Stomach (tissue), 4 donors: ENCODE measurements at regions not wholly inside any gene's neighbourhood (a gene's known extent, or its start where the extent isn't known, plus 50 kb on each side); places are given as distances from the start of the nearest gene placed in this dataset.

Experiments
- POLR2A ChIP-seq, 4 donors: fragments of 450-650 bp; IDR thresholded peaks; one replicate each; pipeline ENCODE4 v1.6.1; 2016; ENCODE audit warnings: antibody characterized with exemption in 4 of 4, control low read depth in 2 of 4, mild to moderate bottlenecking in 1 of 4, moderate library complexity in 1 of 4
- POLR2AphosphoS5 ChIP-seq, 3 donors: sonication (generic); formaldehyde crosslinking; IDR thresholded peaks; one replicate each; pipeline ENCODE4 v1.6.1; 2016; ENCODE audit warnings: antibody characterized with exemption in 3 of 3
- TF ChIP-seq, protein P1 (sequence below), 7 experiments: fragments of 450-650 bp in 4 of 7; fragments of 200-600 bp in 3 of 7; sonication (generic) in 3 of 7; IDR thresholded peaks; one replicate each; pipeline ENCODE4 v1.5.1; 2016 to 2019; ENCODE audit warnings: antibody characterized with exemption in 7 of 7, control low read depth in 2 of 7, mild to moderate bottlenecking in 1 of 7

DNA sequence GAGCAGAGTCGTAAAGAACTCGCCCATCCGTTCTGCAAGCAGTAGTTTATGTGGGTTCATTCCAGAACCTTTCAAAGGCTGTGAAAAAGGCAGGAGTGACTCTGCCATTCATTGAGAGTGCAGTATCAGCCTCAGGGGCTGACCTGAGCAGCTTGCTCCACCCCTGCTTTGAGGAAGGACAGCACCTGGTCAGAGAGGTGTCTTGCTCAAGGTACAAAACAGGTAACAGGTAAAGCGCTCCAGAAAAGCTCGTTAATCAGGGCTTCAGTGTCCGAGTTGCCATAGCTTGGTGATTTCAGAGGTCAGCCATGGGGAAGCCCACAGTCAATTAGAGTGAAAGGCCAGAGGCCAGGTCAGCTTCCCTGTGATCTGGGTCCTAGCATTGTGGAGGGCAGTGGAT is 251.1 kb downstream of the ABCC12 start:
- TF ChIP-seq POLR2AphosphoS5 (IDR thresholded peaks at IDR 0.05) (no peak), POLR2A (IDR thresholded peaks at IDR 0.05) (no peak)
- TF ChIP-seq, protein P1, sequence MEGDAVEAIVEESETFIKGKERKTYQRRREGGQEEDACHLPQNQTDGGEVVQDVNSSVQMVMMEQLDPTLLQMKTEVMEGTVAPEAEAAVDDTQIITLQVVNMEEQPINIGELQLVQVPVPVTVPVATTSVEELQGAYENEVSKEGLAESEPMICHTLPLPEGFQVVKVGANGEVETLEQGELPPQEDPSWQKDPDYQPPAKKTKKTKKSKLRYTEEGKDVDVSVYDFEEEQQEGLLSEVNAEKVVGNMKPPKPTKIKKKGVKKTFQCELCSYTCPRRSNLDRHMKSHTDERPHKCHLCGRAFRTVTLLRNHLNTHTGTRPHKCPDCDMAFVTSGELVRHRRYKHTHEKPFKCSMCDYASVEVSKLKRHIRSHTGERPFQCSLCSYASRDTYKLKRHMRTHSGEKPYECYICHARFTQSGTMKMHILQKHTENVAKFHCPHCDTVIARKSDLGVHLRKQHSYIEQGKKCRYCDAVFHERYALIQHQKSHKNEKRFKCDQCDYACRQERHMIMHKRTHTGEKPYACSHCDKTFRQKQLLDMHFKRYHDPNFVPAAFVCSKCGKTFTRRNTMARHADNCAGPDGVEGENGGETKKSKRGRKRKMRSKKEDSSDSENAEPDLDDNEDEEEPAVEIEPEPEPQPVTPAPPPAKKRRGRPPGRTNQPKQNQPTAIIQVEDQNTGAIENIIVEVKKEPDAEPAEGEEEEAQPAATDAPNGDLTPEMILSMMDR (IDR thresholded peaks at IDR 0.05), result no peak
